SK-N-SH treated with all-trans-retinoic acid at 6 μM for 48 hours (cell line): ENCODE measurements at regions not wholly inside any gene's neighbourhood (a gene's known extent, or its start where the extent isn't known, plus 50 kb on each side); places are given as distances from the start of the nearest gene placed in this dataset.

Source experiments
- ARNTL ChIP-seq: fragments of 450-650 bp; formaldehyde crosslinking; IDR thresholded peaks from 2 replicates; pipeline ENCODE4 v1.5.0; 2020; ENCODE audit warnings: low read depth, mild to moderate bottlenecking, moderate library complexity, borderline replicate concordance
- CREB5 ChIP-seq: fragments of 250-450 bp; sonication (Bioruptor Pico); IDR thresholded peaks from 2 replicates; pipeline ENCODE4 v1.5.1; 2020; ENCODE audit warnings: low read depth, mild to moderate bottlenecking, moderate library complexity
- GLIS3 ChIP-seq: fragments of 250-450 bp; sonication (Bioruptor Pico); IDR thresholded peaks from 2 replicates; pipeline ENCODE4 v1.5.0; 2020; ENCODE audit warnings: mild to moderate bottlenecking, moderate library complexity
- PATZ1 ChIP-seq: fragments of 250-450 bp; sonication (Bioruptor Pico); IDR thresholded peaks from 2 replicates; pipeline ENCODE4 v1.8.0; 2020; ENCODE audit warnings: mild to moderate bottlenecking, moderate library complexity, borderline replicate concordance
- POU6F1 ChIP-seq: fragments of 250-450 bp; sonication (Bioruptor Pico); IDR thresholded peaks from 2 replicates; pipeline ENCODE4 v1.8.0; 2021; ENCODE audit warnings: low read depth, mild to moderate bottlenecking, moderate library complexity, borderline replicate concordance
- RARB ChIP-seq: fragments of 250-450 bp; sonication (Bioruptor Pico); IDR thresholded peaks from 2 replicates; pipeline ENCODE4 v1.8.0; 2021; ENCODE audit warnings: mild to moderate bottlenecking, moderate library complexity
- TCF4 ChIP-seq: fragments of 250-450 bp; sonication (Bioruptor Pico); IDR thresholded peaks from 2 replicates; pipeline ENCODE4 v1.8.0; 2021; ENCODE audit warnings: mild to moderate bottlenecking, moderate library complexity, borderline replicate concordance
- TOX ChIP-seq: fragments of 250-450 bp; sonication (Bioruptor Pico); IDR thresholded peaks from 2 replicates; pipeline ENCODE4 v1.8.0; 2021; ENCODE audit warnings: mild to moderate bottlenecking, moderate library complexity, borderline replicate concordance
- ZFP30 ChIP-seq: fragments of 450-650 bp; formaldehyde crosslinking; IDR thresholded peaks from 2 replicates; pipeline ENCODE4 v1.5.0; 2022; ENCODE audit warnings: mild to moderate bottlenecking, moderate library complexity

GRCh38 chr4:89363786-89364185 lies 56.2 kb upstream of the GPRIN3 start:
- no peak for TF ChIP-seq CREB5 (CRISPR knock-in tag)
- TF ChIP-seq GLIS3 (CRISPR knock-in tag): no peak
- no peak for TF ChIP-seq RARB
- TF ChIP-seq TCF4 (CRISPR knock-in tag): no peak
- no peak for TF ChIP-seq ARNTL (CRISPR knock-in tag)
- no peak for TF ChIP-seq TOX (CRISPR knock-in tag)
- TF ChIP-seq PATZ1: no peak
- no peak for TF ChIP-seq ZFP30 (CRISPR knock-in tag)
- TF ChIP-seq POU6F1: no peak
